Motor neuron (in vitro differentiated cells): ENCODE measurements at regions not wholly inside any gene's neighbourhood (a gene's known extent, or its start where the extent isn't known, plus 50 kb on each side); places are given as distances from the start of the nearest gene placed in this dataset.
A peak's percentile ranks its signal among the peaks of the same experiment; 100 is the strongest.

Experiments used
- ATAC-seq, 8 experiments: fragments of 200-7000 bp; cut with Tn5 transposase; replicated peaks in 6 of 8; 2 replicates each; pipeline ENCODE4 v1.8.0; 2021; ENCODE audit warnings: mild to moderate bottlenecking in 8 of 8, moderate library complexity in 8 of 8
- H3K27ac ChIP-seq, 2 donors: fragments of 250-450 bp; sonication (Bioruptor Pico); 2 replicates each; pipeline ENCODE4 v1.9.0; 2021; ENCODE audit warnings: antibody characterized with exemption in 2 of 2, mild to moderate bottlenecking in 2 of 2, moderate library complexity in 1 of 2
- H3K4me1 ChIP-seq, 2 donors: fragments of 250-450 bp; sonication (Bioruptor Pico); replicated peaks in 1 of 2; 2 replicates each; pipeline ENCODE4 v1.6.1; 2021; ENCODE audit warnings: antibody characterized with exemption in 2 of 2, mild to moderate bottlenecking in 2 of 2, moderate library complexity in 1 of 2
- H3K4me3 ChIP-seq, 5 donors: fragments of 250-450 bp; sonication (Bioruptor Pico); 2 replicates each; pipeline ENCODE4 v1.9.0; 2021; ENCODE audit warnings: antibody characterized with exemption in 5 of 5, mild to moderate bottlenecking in 5 of 5, moderate library complexity in 4 of 5
- WGBS, 10 experiments: fragments of 450-650 bp; shearing (Covaris generic); methylation state at CpG; one replicate each; pipeline ENCODE4 v1.0.0; 2022; 5-methylcytosine and 5-hydroxymethylcytosine counted together
- in situ Hi-C, 9 experiments: fragments of 400-800 bp; cut with MboI; loops; one replicate each; pipeline ENCODE4 v1.15.0; 2021; ENCODE audit warnings: low sequenced_read_pairs in 9 of 9, low pct_unique_long_range_greater_than_20kb in 2 of 9; ENCODE audit not compliant: unreplicated experiment in 9 of 9

- Histone ChIP-seq H3K27ac (no peak overlapping the region), H3K4me3 (no peak overlapping the region), H3K4me1 (no peaks in the 10 kb centered on the region)
- peak in 3 of 8 experiments; percentile 76 to 85 (median 78) for ATAC-seq
- in situ Hi-C loops = no loop called here
These were observed 116.8 kb downstream of the TFAP2B start for GRCh38 chr6:50935442-50935841.

GRCh38 chr6:50936277-50936681 is 117.6 kb downstream of the TFAP2B start:
- no peaks in the 10 kb centered on the region for H3K4me1 ChIP-seq
- H3K4me3 ChIP-seq = no peak overlapping the region
- in situ Hi-C loops = no loop called here
- ATAC-seq = peak in 5 of 8 experiments; percentile 43 to 97 (median 78)
- 0 to 67% (median 25%) methylated on average over 1 of the region's 1 CpG; no CpG with 5 or more reads in 5 of the 10 experiments for WGBS, 10 experiments
- no peak overlapping the region for H3K27ac ChIP-seq

- in situ Hi-C loops = no loop called here
- WGBS, 10 experiments = 80 to 100% (median 93%) methylated on average over 1 of the region's 1 CpG; no CpG with 5 or more reads in 6 of the 10 experiments
- H3K4me3 ChIP-seq = no peak overlapping the region
- ATAC-seq = no peak
- no peaks in the 10 kb centered on the region for H3K4me1 ChIP-seq
- no peak overlapping the region for H3K27ac ChIP-seq
These were observed 121.3 kb downstream of the TFAP2B start for GRCh38 chr6:50939931-50940330.

- Histone ChIP-seq H3K4me3 (no peak overlapping the region), H3K27ac (no peak overlapping the region), H3K4me1 (no peaks in the 10 kb centered on the region)
- 11 to 100% (median 75%) methylated on average over 1 to 2 of the region's 2 CpGs; no CpG with 5 or more reads in 5 of the 10 experiments for WGBS, 10 experiments
- in situ Hi-C loops = no loop called here
- peak in 2 of 8 experiments; percentile 73 to 83 for ATAC-seq
These were observed 127.1 kb downstream of the TFAP2B start for GRCh38 chr6:50945789-50946188.

- peak in 6 of 8 experiments; percentile 60 to 99 (median 84) for ATAC-seq
- H3K27ac ChIP-seq = no peak overlapping the region
- in situ Hi-C loops = no loop called here
These were observed 133.6 kb downstream of the TFAP2B start for GRCh38 chr6:50952092-50952907.

GRCh38 chr6:50956014-50956413 is 137.3 kb downstream of the TFAP2B start:
- ATAC-seq = no peak
- Histone ChIP-seq H3K4me3 (no peak overlapping the region), H3K27ac (no peak overlapping the region), H3K4me1 (peaks cover 0 to 6% of the 10 kb centered on the region in 2 donors)
- 23 to 100% (median 71%) methylated on average over 1 to 6 of the region's 6 CpGs; no CpG with 5 or more reads in 2 of the 10 experiments for WGBS, 10 experiments
- in situ Hi-C loops = no loop called here

More at GRCh38 chr6:50952092-50952907, 133.6 kb downstream of the TFAP2B start:
- Histone ChIP-seq H3K4me1 (peaks cover 0 to 6% of the 10 kb centered on the region in 2 donors), H3K4me3 (no peak overlapping the region)
- 0 to 50% (median 22%) methylated on average over 1 to 5 of the region's 5 CpGs for WGBS, 10 experiments

GRCh38 chr6:50958148-50958697 is 139.6 kb downstream of the TFAP2B start:
- Histone ChIP-seq H3K4me3 (no peak overlapping the region), H3K4me1 (peaks cover 0 to 3% of the 10 kb centered on the region in 2 donors), H3K27ac (no peak overlapping the region)
- peak in 2 of 8 experiments; percentile 32 to 93 for ATAC-seq
- in situ Hi-C loops = no loop called here
- WGBS, 10 experiments = 60 to 100% (median 100%) methylated on average over 1 of the region's 1 CpG; no CpG with 5 or more reads in 3 of the 10 experiments

GRCh38 chr6:50959081-50959641 is 140.5 kb downstream of the TFAP2B start:
- no peak for ATAC-seq
- 97 to 100% (median 97%) methylated on average over 1 to 4 of the region's 4 CpGs; no CpG with 5 or more reads in 7 of the 10 experiments for WGBS, 10 experiments
- Histone ChIP-seq H3K4me1 (peaks cover 0 to 3% of the 10 kb centered on the region in 2 donors), H3K4me3 (no peak overlapping the region), H3K27ac (no peak overlapping the region)
- in situ Hi-C loops = no loop called here

- Histone ChIP-seq H3K4me1 (peaks cover 0 to 3% of the 10 kb centered on the region in 2 donors), H3K27ac (no peak overlapping the region), H3K4me3 (no peak overlapping the region)
- no peak for ATAC-seq
- in situ Hi-C loops = no loop called here
These were observed 142.9 kb downstream of the TFAP2B start for GRCh38 chr6:50961611-50962010.

- H3K27ac ChIP-seq = no peak overlapping the region
- ATAC-seq = no peak
- H3K4me3 ChIP-seq = no peak overlapping the region
- in situ Hi-C loops = no loop called here
- no peaks in the 10 kb centered on the region for H3K4me1 ChIP-seq
These were observed 143.6 kb downstream of the TFAP2B start for GRCh38 chr6:50962213-50962759.

- 25 to 100% (median 90%) methylated on average over 1 to 6 of the region's 6 CpGs; no CpG with 5 or more reads in 3 of the 10 experiments for WGBS, 10 experiments
- Histone ChIP-seq H3K4me3 (no peak overlapping the region), H3K4me1 (no peaks in the 10 kb centered on the region), H3K27ac (no peak overlapping the region)
- in situ Hi-C loops = no loop called here
- no peak for ATAC-seq
These were observed 145.3 kb downstream of the TFAP2B start for GRCh38 chr6:50963952-50964351.

GRCh38 chr6:50965495-50965894 is 146.8 kb downstream of the TFAP2B start:
- Histone ChIP-seq H3K4me1 (no peaks in the 10 kb centered on the region), H3K4me3 (no peak overlapping the region), H3K27ac (no peak overlapping the region)
- in situ Hi-C loops = no loop called here
- ATAC-seq = no peak

GRCh38 chr6:50966532-50966931 is 147.9 kb downstream of the TFAP2B start:
- Histone ChIP-seq H3K4me1 (no peaks in the 10 kb centered on the region), H3K4me3 (no peak overlapping the region), H3K27ac (no peak overlapping the region)
- in situ Hi-C loops = no loop called here
- ATAC-seq = no peak
- WGBS, 10 experiments = 8 to 92% (median 67%) methylated on average over 1 of the region's 1 CpG; no CpG with 5 or more reads in 1 of the 10 experiments
